ENCODE measurements at regions not wholly inside any gene's neighbourhood (a gene's known extent, or its start where the extent isn't known, plus 50 kb on each side); places are given as distances from the start of the nearest gene placed in this dataset.

DNA sequence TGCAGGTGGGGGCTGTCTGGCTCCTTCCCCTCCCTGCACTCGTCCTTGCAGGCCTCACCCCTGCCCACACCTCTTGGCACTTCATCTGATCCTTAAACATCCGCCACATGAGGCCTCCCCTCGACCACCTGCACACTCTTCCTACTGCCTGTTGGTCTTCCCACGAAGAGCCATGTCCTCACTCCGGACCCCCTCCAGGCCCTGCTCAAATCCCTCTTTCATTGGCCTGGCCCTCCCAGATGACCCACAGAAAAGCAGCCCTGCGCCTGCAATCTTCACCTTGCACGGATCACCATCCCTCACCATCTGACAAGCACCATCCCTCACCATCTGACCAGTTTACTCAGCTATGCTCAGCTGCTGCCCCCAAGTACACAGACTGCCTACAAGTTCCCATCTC lies 193.6 kb downstream of the BCL11B start:
- Histone ChIP-seq H3K4me2 (ENCODE audit: low read length) (no peak overlapping the region), H3K9ac (ENCODE audit: low read length) (no peak overlapping the region), H3K27me3 (ENCODE audit: insufficient read depth, low read depth, low read length) (no peaks in the 10 kb centered on the region), H4K20me1 (ENCODE audit: insufficient read depth) (no peaks in the 10 kb centered on the region), H3K27ac (ENCODE audit: low read length) (no peak overlapping the region), H3K79me2 (replicated peaks; ENCODE audit: insufficient read depth, low read length) (no peaks in the 10 kb centered on the region), H3K9me2 (ENCODE audit: insufficient read depth, low read length) (no peaks in the 10 kb centered on the region), H2AFZ (ENCODE audit: low read depth, low read length) (no peak overlapping the region), H3K36me3 (ENCODE audit: insufficient read depth, low read length) (no peaks in the 10 kb centered on the region), H3F3A (ENCODE audit: insufficient read depth, low read length, poor library complexity, severe bottlenecking) (no peaks in the 10 kb centered on the region), H3K9me3 (ENCODE audit: low read length) (no peaks in the 10 kb centered on the region), H3K4me3 (ENCODE audit: low read length) (no peak overlapping the region)
- TF ChIP-seq MXI1 (conservative IDR thresholded peaks at IDR 0.05; ENCODE audit: poor library complexity, severe bottlenecking) (no peak), EZH2 (IDR thresholded peaks at IDR 0.05; ENCODE audit: borderline replicate concordance, insufficient read depth, low read length, poor library complexity, severe bottlenecking) (no peak), RAD21 (conservative IDR thresholded peaks at IDR 0.05) (no peak), SMC3 (conservative IDR thresholded peaks at IDR 0.05; ENCODE audit: poor library complexity) (no peak), TAF1 (IDR thresholded peaks at IDR 0.05; ENCODE audit: low read depth) (no peak), POLR2AphosphoS5 (IDR thresholded peaks at IDR 0.05) (no peak), EP300 (conservative IDR thresholded peaks at IDR 0.05; ENCODE audit: poor library complexity, severe bottlenecking) (no peak)
- TF ChIP-seq, protein P1, sequence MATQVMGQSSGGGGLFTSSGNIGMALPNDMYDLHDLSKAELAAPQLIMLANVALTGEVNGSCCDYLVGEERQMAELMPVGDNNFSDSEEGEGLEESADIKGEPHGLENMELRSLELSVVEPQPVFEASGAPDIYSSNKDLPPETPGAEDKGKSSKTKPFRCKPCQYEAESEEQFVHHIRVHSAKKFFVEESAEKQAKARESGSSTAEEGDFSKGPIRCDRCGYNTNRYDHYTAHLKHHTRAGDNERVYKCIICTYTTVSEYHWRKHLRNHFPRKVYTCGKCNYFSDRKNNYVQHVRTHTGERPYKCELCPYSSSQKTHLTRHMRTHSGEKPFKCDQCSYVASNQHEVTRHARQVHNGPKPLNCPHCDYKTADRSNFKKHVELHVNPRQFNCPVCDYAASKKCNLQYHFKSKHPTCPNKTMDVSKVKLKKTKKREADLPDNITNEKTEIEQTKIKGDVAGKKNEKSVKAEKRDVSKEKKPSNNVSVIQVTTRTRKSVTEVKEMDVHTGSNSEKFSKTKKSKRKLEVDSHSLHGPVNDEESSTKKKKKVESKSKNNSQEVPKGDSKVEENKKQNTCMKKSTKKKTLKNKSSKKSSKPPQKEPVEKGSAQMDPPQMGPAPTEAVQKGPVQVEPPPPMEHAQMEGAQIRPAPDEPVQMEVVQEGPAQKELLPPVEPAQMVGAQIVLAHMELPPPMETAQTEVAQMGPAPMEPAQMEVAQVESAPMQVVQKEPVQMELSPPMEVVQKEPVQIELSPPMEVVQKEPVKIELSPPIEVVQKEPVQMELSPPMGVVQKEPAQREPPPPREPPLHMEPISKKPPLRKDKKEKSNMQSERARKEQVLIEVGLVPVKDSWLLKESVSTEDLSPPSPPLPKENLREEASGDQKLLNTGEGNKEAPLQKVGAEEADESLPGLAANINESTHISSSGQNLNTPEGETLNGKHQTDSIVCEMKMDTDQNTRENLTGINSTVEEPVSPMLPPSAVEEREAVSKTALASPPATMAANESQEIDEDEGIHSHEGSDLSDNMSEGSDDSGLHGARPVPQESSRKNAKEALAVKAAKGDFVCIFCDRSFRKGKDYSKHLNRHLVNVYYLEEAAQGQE (IDR thresholded peaks at IDR 0.05; ENCODE audit: borderline replicate concordance) = no peak
- TF ChIP-seq, protein P2, sequence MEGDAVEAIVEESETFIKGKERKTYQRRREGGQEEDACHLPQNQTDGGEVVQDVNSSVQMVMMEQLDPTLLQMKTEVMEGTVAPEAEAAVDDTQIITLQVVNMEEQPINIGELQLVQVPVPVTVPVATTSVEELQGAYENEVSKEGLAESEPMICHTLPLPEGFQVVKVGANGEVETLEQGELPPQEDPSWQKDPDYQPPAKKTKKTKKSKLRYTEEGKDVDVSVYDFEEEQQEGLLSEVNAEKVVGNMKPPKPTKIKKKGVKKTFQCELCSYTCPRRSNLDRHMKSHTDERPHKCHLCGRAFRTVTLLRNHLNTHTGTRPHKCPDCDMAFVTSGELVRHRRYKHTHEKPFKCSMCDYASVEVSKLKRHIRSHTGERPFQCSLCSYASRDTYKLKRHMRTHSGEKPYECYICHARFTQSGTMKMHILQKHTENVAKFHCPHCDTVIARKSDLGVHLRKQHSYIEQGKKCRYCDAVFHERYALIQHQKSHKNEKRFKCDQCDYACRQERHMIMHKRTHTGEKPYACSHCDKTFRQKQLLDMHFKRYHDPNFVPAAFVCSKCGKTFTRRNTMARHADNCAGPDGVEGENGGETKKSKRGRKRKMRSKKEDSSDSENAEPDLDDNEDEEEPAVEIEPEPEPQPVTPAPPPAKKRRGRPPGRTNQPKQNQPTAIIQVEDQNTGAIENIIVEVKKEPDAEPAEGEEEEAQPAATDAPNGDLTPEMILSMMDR (IDR thresholded peaks at IDR 0.05; ENCODE audit: poor library complexity, severe bottlenecking) = no peak

DNA sequence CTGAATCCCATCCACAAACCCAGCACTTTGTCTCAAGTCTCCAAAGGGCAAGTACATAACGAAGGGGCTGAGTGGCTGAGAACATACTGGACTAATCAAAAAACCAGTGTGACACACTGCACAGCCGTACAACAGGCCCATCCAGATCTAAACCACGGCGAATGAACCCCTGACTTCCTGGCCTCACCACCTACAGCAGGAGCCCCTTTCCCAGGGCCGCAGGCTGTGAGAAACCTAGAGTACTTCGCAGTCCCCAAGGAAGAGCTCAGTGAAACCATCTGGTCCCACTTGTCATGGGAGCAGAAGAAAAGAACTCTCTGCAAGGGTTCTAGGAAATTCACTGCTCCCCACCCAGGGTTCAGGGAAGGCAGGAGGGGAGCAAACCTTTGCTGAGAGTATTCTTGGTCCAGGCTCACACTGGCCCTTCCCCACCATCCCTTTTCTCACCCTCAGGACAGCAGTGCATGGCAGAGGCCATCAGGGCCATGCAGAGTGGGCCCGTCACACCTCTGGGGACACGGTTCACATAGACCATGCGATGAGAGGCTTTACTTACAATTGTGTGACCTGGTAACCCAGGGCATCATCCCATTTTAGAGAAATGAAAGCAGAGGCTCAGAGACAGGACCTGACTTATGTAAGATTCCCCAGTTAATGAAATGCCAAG lies 192.8 kb downstream of the BCL11B start:
- Histone ChIP-seq H3K9ac (ENCODE audit: low read length) (no peak overlapping the region), H3K4me2 (ENCODE audit: low read length) (no peak overlapping the region), H3K27me3 (ENCODE audit: insufficient read depth, low read depth, low read length) (no peaks in the 10 kb centered on the region), H4K20me1 (ENCODE audit: insufficient read depth) (no peaks in the 10 kb centered on the region), H3K36me3 (ENCODE audit: insufficient read depth, low read length) (no peaks in the 10 kb centered on the region), H3K9me2 (ENCODE audit: insufficient read depth, low read length) (no peaks in the 10 kb centered on the region), H3K9me3 (ENCODE audit: low read length) (no peaks in the 10 kb centered on the region), H3F3A (ENCODE audit: insufficient read depth, low read length, poor library complexity, severe bottlenecking) (no peaks in the 10 kb centered on the region), H2AFZ (ENCODE audit: low read depth, low read length) (no peak overlapping the region), H3K79me2 (replicated peaks; ENCODE audit: insufficient read depth, low read length) (no peaks in the 10 kb centered on the region), H3K27ac (ENCODE audit: low read length) (no peak overlapping the region), H3K4me3 (ENCODE audit: low read length) (no peak overlapping the region)
- TF ChIP-seq RAD21 (conservative IDR thresholded peaks at IDR 0.05) (no peak), EZH2 (IDR thresholded peaks at IDR 0.05; ENCODE audit: borderline replicate concordance, insufficient read depth, low read length, poor library complexity, severe bottlenecking) (no peak), EP300 (conservative IDR thresholded peaks at IDR 0.05; ENCODE audit: poor library complexity, severe bottlenecking) (no peak), MXI1 (conservative IDR thresholded peaks at IDR 0.05; ENCODE audit: poor library complexity, severe bottlenecking) (no peak), TAF1 (IDR thresholded peaks at IDR 0.05; ENCODE audit: low read depth) (no peak), POLR2AphosphoS5 (IDR thresholded peaks at IDR 0.05) (no peak)
- TF ChIP-seq, protein P1 (IDR thresholded peaks at IDR 0.05; ENCODE audit: borderline replicate concordance) = no peak
- TF ChIP-seq, protein P2 (IDR thresholded peaks at IDR 0.05; ENCODE audit: poor library complexity, severe bottlenecking) = no peak

All from neural cell (in vitro differentiated cells).